NCI-H2029 (cell line): ENCODE measurements at regions not wholly inside any gene's neighbourhood (a gene's known extent, or its start where the extent isn't known, plus 50 kb on each side); places are given as distances from the start of the nearest gene placed in this dataset.
"Not testable (repeated sequence)": the region's sequence is repeated elsewhere in the genome, so short reads cannot be mapped to it uniquely, and the experiment has no call there.

Source experiments
- DNase-seq: peaks from one replicate; lab custom pipeline; 2025; lab: John Stamatoyannopoulos, UW

DNA sequence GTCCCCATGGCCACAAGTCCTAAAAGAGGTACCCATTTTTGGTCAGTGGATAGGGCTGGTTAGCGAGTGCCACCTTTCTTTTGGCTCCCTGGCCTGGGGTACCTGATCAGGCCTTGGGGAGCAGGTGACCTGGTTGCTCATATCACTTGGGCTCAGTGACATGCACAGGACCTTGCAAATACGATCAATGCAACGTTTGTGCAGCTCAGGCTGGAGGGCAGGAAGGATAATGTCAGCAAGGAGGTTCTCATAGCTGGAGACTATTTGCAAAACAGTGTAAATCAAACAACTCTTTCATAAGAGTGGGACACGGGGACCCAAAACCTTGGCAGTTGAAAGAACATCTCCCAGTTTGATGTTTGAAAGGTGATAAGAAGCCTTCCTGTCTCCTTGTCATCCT is 127.4 kb upstream of the CADM1 start:
- no peak for DNase-seq

DNA sequence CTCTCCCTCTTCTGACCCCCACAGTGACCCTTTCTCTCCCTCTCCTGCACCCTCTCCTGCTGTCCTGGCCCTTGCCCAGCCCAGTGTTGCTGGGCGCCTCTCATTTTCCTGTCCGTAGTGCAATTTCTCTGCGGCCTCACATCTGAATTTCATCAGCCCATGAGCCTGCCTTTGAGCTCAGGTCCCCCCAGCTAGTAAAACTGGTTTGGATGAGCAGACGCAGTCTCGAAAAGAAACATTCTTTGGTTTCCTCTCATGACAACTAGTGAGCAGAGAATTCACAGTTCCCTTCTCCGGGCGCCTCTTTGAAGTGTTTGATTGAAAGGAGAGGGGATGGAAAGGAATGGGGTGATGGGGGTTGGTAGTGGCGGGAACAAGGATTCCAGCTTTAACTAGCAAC is 126.0 kb upstream of the CADM1 start:
- no peak for DNase-seq

DNA sequence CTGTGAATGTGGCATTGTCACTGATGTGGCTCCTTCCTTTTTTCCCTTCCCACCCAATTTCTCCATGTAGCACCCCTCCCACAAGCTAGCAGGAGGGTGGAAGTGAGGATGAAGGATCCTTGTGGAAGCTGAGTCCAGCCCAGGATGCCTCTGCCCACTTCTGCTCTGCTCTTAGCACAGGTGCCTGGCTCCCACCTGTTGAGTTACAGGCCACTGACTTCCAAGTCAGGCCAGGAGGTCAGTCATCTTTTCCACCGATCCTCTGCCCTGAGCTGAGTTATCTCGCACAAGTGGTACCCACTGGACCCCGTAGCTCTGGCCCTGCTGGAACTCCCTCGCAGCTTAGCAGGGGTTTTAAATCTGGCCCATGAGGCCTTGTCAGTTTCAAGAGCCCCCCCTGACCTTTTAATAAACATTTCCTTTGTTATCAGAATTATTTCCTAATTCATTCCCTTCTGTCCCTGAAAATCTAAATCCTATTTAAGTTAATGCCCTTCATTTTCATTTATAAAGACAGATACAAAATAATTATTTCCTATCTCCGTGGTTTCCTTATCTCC is 125.3 kb upstream of the CADM1 start:
- DNase-seq: no peak

DNA sequence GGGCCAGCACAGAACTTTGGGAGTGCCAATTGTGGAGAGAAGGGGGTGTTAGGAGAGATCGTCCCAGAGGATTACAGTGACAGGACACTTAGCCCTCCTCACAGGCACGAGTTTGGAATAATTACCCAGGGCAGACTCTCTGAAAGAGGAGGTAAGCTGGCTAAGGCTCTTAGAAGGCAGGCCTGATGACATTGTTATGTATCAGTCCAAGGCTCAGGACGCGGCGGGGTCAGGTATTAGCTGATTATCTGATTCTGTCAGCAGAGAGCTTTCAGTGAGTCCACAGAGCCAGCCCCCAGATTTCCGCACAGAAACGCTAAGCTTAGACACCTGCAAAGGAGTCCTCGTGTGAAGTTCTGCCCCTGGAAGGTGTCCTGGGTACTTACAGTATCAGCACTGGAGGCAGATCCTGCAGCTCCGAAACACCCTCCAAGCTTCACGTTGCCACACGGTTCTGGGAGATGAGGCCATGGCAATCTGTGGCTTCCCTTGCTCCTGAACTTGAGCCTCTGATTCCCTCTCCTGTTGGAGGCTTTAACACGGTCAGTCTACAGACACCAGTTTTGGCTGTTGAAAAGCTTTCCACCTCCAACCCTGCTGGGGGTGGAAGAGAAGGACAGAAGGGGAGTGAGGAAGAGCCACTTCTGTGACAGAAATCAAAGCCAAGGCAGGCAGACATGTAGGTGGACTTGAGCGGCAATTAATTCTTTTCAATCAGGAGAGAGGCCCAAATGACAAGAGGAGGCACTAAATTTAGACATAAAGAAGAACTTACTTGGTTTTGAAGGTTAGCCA is 123.6 kb upstream of the CADM1 start:
- no peak for DNase-seq

DNA sequence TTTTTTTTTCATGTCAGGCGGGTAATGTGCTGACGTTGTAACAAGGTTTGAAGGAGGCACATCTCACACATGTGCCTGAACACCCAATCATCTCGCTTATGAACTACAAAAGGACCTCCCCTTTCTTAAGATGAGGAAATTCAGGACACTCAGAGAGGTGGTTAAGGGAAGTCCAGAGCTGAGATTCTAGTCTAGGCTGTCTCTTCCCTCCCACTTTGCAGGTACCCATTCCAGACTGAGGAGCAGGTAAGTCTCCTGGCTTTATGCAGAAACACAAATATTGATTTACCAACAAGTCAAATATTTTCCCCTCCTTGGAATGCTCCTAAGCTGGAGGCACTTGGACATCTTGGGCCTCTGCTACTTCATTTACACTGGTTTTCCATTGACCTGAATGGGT is 122.9 kb upstream of the CADM1 start:
- DNase-seq: no peak

DNA sequence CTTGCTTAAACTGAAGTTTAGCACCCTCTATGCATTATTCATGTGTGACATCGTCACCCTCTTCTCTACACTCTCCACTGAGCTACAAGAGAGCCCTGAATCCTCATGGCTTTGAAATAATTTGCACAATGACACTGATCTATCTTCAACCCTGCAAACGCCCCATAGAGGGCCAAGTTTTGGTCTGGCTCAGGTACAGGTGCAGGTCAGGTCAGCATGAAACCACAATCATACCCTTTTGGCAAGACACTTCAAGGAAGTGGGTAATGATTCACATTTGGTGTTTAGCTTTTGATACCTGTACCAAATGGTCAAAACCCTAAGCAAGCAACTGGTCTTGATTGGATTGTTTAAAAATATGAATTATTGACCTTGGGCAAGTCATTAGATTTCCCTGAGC is 122.2 kb upstream of the CADM1 start:
- DNase-seq: no peak

DNA sequence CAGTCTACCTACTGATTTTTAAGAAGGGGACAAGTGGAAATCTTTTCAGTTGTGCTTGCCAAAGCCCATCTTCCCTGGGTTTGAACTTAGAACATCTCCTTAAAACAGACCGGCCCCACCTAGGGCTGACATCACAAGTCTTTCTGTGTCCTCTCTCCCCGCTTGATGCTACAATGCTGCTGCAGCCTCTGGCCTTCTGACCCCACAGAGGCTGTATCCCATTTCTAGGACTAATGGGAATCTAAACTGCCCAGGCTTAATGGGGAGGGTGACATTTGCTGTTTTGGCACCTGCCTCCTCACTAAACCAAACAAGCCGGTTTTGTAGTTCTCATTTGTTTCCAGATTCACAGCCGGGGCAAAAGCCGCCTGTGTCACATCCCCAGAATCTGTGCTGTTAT is 121.3 kb upstream of the CADM1 start:
- no peak for DNase-seq

DNA sequence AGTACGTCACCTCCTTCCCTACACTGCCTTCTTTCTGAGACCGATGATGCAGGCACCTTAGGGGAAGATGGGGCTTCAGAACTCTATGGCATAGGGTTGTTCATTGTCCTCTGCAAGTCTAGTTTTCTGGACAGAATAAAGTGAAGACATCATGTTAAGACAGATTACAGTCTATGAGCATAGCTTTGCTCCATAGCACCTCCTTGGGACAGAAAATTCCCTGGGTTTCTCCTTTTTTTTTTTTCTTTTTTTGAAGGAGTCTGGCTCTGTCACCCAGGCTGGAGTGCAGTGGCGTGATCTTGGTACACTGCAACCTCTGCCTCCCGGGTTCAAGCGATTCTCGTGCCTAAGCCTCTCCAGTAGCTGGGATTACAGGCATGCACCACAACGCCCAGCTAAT is 119.8 kb upstream of the CADM1 start:
- no peak for DNase-seq

DNA sequence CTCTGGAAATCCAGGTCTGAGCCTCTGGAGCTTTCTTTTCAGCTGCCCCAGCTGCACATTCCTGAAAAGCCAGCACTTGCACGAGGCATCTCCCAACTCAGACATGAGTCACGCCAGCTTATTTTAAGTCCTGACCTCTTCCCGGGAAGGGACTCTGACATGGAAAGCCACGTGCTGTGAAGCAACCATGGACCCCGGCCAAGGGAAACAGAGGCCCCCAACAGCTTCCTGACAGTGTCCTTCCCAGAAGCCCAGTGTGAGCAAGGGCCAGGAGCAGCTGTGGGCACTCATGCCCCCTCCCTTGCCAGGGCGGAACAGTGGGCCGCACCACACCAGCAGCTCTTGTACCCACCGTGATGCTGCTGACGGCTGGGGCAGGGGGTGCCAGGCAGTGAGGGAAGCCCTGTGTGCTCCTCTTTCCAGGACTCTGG is 118.8 kb upstream of the CADM1 start:
- DNase-seq: no peak

DNA sequence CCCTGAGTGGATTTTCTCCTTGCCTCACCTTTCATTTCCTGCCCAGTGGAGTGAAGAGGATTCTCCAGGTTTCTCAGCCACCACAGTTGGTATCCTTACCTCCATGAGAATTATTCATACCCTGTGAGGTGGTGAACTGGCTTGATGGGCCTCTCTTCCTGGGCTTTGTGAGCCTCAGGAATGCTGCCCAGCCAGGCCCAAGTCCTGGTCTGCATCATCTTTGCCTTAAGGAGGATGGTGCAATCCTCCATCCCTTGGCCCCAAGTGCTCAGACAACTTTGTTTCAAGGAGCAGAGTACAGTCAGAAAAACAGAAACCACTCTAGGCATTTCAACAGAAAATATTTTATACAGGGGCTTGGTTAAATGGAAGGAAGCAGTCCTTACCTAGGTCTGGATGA is 114.2 kb upstream of the CADM1 start:
- no peak for DNase-seq

DNA sequence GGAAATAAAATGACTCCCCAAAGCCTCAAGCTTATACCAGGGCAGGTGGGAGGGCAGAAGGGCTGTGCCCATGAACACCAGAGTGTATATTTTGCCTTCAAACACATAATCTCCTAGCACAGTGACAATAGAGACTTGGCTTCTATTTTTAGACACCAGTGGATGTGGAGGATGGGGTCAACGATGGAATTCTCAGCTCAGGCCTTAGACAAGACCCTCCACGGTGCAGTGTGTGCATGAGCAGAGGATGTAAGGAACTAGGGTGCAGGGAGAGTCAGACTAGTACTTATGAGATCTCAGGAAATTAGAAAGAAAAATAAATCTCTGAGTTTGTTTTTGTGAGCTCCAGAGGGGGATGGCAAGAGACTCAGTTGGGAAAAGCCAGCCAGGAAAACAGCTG is 113.6 kb upstream of the CADM1 start:
- no peak for DNase-seq

DNA sequence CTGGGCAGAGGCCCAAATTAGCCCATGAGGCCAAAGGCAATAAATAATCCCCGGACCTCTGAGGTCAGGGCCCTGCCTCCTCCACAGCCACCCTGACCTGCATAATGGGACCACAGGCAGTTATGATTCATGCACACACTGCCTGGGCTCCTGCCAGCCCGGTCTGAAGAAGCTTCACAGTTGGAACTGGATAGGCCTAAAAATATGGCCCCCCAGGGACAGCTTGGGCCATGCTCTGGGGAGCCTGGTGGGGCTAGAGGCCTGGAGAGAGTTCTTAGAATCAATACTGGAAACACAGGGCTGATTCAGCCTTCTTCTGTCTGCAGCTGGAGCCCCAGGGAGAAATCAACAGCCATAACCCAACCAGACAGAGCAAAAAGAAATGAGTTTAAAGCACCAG is 112.8 kb upstream of the CADM1 start:
- DNase-seq: no peak

DNA sequence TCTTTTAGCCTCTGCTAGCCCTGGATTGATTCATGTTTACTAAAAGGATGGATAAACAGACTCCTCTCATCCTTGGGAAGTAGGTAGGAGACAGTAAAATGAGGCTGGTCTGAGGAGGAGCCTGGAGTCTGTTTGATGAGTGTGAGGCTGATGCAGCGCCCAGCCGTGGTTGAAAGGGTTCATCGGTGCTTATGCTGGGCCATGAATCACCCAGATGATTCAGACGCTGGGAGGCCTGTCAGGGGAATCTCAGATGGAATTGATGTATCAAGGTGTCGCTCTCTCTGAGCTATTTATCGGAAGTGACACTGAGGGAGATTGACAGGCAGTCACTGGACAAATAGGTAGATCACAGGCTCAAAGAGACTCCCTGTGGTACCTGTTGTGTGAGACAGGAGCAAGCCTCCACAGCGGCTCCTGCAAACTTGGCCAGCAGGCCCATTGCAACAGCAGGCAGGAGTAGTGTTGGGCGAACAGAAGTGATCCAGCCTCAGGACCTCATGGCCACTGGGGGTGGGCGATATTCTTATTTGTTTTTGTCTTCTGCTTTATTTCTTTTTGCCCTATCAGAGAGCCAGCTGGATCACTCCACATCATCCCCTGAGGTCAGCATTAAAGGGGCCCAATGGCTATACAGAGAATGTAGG is 109.9 kb upstream of the CADM1 start:
- DNase-seq: no peak

DNA sequence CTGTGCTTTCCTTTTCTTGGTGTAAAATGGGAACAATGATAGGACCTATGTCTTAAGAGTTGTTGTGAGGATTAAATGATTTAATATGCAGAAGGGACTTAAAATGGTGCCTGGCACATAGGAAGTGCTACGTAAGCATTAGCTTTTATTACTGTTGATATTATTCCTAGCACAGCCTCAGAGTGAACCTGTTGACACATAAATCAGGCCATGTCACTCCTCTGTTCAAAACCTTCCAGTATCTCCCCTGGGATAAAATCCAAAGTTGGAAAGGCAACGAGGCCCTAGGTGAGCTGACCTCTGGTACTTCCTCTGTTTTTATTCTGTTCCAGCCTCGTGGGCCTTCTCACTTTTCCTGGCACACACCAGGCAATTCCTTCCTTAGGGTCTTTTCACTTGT is 108.8 kb upstream of the CADM1 start:
- DNase-seq: no peak

DNA sequence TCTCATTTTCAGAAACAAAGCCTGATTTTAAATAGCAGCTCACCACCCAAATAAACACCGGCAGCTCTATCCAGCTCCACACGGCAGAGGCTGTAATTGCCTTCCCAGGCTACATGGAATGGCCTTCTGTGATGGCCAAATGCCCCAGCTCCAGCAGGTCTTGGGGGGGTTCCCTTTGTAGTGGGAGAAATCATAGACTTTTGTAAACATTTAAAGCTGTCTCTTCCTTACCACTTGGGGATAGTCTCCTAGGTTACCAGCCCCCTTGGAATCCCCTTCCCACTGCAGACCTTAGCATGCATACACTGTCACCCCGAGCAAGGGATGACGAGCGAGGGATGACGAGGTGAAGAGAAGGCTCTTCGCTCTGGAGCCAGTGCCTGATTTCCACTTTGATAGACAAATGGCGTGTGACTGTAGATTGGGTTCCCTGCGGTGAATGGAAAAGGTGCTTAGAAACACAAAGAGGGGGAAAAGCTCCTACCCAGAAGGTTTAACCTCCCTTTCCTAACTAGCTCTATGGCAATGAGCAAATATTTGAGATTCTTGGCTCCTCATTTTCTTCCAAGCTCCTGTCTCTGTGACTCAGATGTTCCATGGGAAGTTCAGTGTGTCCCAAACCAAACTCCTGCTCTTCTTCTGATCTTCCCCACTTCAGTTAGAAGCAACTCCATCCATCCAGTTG is 108.0 kb upstream of the CADM1 start:
- no peak for DNase-seq

DNA sequence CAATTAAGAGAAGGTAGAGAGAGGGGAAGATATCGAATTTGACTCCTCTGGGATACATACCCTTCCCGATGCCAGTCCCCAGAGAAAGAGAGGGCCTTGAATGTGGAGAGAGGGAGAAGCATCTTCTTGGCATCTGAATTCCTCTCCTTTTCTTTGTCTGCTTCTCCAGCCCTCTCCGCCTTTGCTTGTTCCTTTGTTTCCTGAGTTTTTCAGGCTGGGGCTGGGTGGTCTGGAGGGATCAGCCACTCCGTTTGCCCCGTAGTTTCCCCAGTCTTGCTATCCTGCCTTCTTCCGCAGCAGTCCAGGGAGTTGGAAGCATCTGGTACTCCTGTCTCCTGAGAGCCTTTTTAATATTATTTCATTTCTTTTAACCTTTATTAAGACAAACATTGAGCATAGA is 107.1 kb upstream of the CADM1 start:
- DNase-seq: no peak

DNA sequence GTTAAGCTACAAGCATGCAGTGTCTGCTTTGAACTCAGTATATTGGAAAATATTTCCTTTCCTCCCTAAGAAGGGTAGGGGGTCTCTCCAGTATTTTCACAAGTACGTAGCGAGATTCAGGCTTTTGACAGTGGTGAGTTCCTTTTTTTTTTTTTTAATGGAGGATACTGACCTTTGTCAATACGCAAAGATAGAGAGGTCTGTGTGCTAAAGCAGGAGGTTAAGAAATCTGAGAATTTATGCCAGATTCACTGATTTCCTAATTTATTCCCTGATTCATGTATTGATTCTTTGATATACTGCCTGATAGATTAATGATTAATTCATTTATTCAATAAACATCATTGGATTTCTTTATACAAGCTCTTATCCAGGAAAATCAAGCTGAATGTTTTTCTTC is 106.7 kb upstream of the CADM1 start:
- DNase-seq: no peak

DNA sequence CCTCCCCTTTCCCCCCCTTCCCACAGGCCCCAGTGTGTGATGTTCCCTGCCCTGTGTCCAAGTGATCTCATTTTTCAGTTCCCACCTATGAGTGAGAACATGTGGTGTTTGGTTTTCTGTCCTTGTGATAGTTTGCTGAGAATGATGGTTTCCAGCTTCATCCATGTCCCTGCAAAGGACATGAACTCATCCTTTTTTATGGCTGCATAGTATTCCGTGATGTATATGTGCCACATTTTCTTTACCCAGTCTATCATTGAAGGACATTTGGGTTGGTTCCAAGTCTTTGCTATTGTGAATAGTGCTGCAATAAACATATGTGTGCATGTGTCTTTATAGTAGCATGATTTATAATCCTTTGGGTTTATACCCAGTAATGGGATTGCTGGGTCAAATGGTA is 106.0 kb upstream of the CADM1 start:
- DNase-seq: not testable (repeated sequence)

DNA sequence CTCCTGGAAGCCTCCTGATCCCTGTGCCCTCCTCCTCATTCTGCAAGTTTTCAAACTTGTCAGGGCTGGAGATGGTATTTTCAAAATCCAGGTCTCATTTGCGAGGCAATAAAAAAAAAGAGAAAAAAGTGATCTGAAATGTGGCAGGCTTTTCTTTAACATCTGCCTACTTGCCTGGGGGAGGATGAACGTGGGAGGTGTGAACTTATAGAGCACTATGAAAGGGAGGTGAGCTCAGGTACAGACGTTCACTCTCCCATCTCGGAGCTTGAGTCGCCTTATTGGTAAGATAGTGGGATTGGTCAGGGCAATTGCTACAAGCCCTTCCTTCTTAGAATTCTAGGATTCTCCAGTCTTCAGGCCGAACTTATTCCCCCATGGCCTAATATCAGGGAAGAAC is 104.8 kb upstream of the CADM1 start:
- no peak for DNase-seq

DNA sequence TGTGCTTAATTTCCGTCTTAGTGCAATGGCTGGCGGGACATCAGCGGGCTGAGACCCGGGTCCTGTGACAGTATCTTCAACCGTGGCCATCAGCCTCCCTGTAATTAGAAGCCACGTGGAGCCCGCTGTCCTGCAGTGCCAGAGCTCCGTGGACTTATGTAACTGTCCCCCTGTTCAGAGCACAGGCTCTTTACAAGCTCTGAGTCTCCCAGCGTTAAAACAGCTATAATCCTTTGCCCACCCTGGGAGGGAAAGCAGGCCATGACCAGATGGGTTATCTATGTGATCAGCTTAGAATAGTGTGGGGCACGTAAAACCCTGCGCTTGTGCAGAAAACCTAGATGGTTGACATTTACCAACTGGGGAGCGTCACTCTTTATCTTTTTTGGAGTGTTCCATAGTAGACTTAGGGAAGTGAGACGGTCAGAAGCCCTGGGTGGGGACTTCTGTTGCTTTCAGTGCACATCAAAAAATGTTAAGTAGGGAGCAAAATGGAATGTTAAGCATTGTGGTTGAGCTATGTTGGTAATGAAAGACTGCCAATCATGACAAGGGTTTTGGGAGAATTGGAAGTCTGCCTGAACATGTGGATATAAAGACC is 103.5 kb upstream of the CADM1 start:
- no peak for DNase-seq

DNA sequence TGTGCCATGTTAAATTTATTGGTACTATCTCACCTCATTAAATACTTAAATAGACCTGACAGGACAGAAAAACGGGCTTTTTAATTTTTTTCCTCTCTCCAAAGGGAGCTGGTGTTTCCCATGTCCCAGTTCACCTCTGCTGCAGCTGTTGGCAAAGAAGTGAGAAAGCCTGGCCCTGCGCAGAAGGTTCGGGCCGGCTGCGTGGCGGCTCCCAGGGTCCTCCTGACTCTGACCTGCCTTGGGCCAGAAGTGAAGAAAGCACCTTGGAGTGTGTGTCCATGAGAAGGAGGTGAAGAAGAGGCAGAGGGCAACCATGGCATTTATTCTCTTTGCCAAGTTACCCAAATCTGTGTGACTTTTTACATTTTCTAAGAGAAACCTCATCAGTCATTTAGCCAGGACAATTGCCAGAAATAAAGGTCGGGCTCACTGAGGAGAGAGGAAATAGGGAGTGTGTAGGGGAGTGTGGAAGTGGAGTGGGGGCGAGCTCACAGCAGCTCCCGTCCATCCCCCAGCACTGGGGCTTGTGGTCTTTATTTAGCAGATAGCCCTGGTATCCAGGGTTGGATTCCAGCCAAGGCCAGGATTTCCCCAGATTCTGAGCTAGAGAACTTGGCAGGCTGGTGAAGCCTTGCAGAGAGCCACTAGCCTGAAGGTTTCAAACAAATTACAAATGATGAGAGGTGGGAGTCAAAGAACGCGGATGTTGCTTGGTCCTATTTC is 102.4 kb upstream of the CADM1 start:
- no peak for DNase-seq
